AG04449 (cell line): ENCODE measurements at regions not wholly inside any gene's neighbourhood (a gene's known extent, or its start where the extent isn't known, plus 50 kb on each side); places are given as distances from the start of the nearest gene placed in this dataset.

Source experiments
- CTCF ChIA-PET: fragments of 350-600 bp; formaldehyde crosslinking; extraction: SDS; loops from one replicate; lab custom pipeline; 2021; ENCODE audit warnings: antibody characterized with exemption; lab: Yijun Ruan, JAX
- POLR2A ChIA-PET: fragments of 400-600, 350-600 bp; formaldehyde crosslinking; extraction: SDS; loops from one replicate; lab custom pipeline; 2020; ENCODE audit warnings: antibody characterized with exemption, inconsistent platforms; lab: Yijun Ruan, JAX
- DNase-seq: peaks from one replicate; pipeline ENCODE4 v3.0.0-alpha.2; 2010; ENCODE audit warnings: low read depth, low spot score
- H3K4me3 ChIP-seq: 2 replicates; pipeline ENCODE4 v1.5.1; 2011; ENCODE audit warnings: low read depth, mild to moderate bottlenecking, control low read depth, low read length
- TF ChIP-seq, protein P1 (sequence below): IDR thresholded peaks from one replicate; pipeline ENCODE4 v1.5.1; 2011; ENCODE audit warnings: mild to moderate bottlenecking, moderate library complexity, low read length, control low read depth, inconsistent platforms; ENCODE audit not compliant: insufficient read depth; ENCODE audit errors: missing control alignments

GRCh38 chr7:21214657-21215056 lies 213.2 kb upstream of the SP4 start:
- ChIA-PET POLR2A (no interaction called here), CTCF (no interaction called here)
- TF ChIP-seq, protein P1, sequence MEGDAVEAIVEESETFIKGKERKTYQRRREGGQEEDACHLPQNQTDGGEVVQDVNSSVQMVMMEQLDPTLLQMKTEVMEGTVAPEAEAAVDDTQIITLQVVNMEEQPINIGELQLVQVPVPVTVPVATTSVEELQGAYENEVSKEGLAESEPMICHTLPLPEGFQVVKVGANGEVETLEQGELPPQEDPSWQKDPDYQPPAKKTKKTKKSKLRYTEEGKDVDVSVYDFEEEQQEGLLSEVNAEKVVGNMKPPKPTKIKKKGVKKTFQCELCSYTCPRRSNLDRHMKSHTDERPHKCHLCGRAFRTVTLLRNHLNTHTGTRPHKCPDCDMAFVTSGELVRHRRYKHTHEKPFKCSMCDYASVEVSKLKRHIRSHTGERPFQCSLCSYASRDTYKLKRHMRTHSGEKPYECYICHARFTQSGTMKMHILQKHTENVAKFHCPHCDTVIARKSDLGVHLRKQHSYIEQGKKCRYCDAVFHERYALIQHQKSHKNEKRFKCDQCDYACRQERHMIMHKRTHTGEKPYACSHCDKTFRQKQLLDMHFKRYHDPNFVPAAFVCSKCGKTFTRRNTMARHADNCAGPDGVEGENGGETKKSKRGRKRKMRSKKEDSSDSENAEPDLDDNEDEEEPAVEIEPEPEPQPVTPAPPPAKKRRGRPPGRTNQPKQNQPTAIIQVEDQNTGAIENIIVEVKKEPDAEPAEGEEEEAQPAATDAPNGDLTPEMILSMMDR, result no peak
- DNase-seq, result no peak
- no peak overlapping the region for H3K4me3 ChIP-seq

- CTCF ChIA-PET, result no interaction called here
- DNase-seq, result no peak
- no peak overlapping the region for H3K4me3 ChIP-seq
- TF ChIP-seq, protein P1, result no peak
- POLR2A ChIA-PET, result no interaction called here
Measured at GRCh38 chr7:21215307-21215706, 212.6 kb upstream of the SP4 start.

- H3K4me3 ChIP-seq, result no peak overlapping the region
- DNase-seq, result no peak
- ChIA-PET POLR2A (no interaction called here), CTCF (no interaction called here)
- TF ChIP-seq, protein P1, result no peak
Measured at GRCh38 chr7:21217365-21217764, 210.5 kb upstream of the SP4 start.

DNA sequence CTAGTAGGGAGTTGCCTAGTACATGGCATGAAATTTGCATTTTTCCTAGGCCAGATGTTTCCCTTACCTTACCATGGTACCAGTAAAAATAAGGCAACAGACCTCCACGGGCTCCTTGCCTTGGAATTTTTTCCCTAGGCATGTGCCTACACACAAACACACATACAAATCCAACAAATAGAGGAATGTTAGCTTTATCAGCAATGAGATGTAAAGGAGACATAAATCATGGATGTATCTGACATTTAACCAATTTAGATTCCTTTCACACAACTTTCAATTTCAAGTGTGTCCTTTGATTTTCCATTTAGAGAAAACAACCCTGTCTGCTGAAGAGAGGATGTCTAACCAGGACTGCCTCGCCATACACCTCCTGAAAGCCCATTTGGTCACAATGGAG lies 209.7 kb upstream of the SP4 start:
- TF ChIP-seq, protein P1, result no peak
- no peak overlapping the region for H3K4me3 ChIP-seq
- DNase-seq, result no peak
- POLR2A ChIA-PET, result no interaction called here
- CTCF ChIA-PET, result no interaction called here

GRCh38 chr7:21221130-21221529 lies 206.8 kb upstream of the SP4 start:
- ChIA-PET CTCF (no interaction called here), POLR2A (no interaction called here)
- H3K4me3 ChIP-seq, result no peak overlapping the region
- TF ChIP-seq, protein P1, result no peak
- DNase-seq, result no peak

DNA sequence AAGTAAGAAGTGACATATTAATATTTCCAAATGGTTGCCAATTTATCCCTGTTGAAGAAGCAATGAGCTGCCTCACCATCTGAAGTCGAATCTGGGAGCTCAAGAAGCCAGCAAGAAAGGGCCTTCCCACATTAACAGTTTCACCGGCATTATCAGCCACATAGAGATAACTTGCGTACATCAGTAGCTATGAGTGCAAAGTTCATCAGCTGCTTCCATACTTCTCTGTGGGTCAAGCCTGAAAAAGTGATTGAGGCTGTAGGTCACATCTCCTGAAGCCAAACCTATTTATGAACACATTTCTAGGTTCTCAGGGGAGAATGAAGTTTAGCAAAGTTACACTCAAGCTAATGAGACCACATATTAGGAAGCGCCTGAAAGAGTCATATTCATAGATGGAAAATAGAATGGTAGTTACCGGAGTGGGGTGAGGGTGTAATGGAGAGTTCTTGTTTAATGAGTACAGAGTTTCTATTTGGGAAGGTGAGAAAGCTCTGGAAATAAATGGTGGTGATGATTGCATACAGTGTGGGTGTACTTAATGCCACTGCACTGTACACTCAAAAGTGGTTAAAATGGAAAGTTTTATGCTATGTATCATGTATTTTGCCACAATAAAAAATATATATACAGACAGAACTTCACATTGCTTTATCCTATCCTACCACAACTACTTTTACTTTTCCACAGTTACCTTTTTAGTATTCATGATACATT lies 189.3 kb upstream of the SP4 start:
- POLR2A ChIA-PET, result no interaction called here

More for the DNA sequence above, 189.3 kb upstream of the SP4 start:
- no peak overlapping the region for H3K4me3 ChIP-seq
- no peak for DNase-seq
- CTCF ChIA-PET, result no interaction called here
- TF ChIP-seq, protein P1, result no peak
